NB4 (cell line): ENCODE measurements at regions not wholly inside any gene's neighbourhood (a gene's known extent, or its start where the extent isn't known, plus 50 kb on each side); places are given as distances from the start of the nearest gene placed in this dataset.

Source experiments
- POLR2A ChIP-seq: IDR thresholded peaks from 2 replicates; pipeline ENCODE4 v1.6.1; 2011; ENCODE audit warnings: mild to moderate bottlenecking; ENCODE audit not compliant: insufficient read length; ENCODE audit errors: extremely low read depth
- TF ChIP-seq, protein P1 (sequence below): IDR thresholded peaks from one replicate; pipeline ENCODE4 v1.5.1; 2012; ENCODE audit warnings: low read depth, low read length

DNA sequence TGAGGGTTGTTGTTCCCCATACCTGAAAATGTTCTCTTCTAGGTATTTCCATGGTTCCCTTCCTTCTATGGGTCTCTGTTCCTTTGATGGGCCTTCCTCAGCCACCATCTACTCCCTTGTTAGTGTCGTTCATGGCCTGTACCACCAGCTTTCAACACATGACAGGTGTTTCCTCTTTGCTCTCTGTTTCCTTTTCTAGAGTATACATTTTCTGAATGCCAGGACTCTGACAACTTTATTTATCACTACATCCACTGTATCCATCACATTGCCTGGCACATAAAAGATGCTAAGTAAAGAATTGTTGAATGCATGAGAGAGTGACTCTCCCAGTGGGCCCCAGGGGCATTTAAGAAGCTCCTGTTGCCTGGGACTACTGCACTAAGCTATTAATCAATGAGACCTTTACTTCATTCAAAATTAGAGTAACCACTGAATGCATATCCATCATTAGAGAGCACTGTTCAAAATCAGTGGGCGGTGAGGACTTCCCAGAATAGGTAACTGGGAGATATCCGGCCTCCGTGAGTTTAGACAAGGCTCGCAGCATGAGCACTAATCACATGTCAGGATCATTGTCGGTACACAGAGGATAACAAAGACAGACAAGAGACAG is 255.0 kb downstream of the CBLN1 start:
- TF ChIP-seq, protein P1, sequence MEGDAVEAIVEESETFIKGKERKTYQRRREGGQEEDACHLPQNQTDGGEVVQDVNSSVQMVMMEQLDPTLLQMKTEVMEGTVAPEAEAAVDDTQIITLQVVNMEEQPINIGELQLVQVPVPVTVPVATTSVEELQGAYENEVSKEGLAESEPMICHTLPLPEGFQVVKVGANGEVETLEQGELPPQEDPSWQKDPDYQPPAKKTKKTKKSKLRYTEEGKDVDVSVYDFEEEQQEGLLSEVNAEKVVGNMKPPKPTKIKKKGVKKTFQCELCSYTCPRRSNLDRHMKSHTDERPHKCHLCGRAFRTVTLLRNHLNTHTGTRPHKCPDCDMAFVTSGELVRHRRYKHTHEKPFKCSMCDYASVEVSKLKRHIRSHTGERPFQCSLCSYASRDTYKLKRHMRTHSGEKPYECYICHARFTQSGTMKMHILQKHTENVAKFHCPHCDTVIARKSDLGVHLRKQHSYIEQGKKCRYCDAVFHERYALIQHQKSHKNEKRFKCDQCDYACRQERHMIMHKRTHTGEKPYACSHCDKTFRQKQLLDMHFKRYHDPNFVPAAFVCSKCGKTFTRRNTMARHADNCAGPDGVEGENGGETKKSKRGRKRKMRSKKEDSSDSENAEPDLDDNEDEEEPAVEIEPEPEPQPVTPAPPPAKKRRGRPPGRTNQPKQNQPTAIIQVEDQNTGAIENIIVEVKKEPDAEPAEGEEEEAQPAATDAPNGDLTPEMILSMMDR = no peak
- no peak for TF ChIP-seq POLR2A
